Stimulated activated CD4-positive, alpha-beta T cell treated with anti-CD3 and anti-CD28 coated beads, TNF-alpha, amount 100 ng/mL, for 48 hours (primary cell): ENCODE measurements at regions not wholly inside any gene's neighbourhood (a gene's known extent, or its start where the extent isn't known, plus 50 kb on each side); places are given as distances from the start of the nearest gene placed in this dataset.
"Not testable (repeated sequence)": the region's sequence is repeated elsewhere in the genome, so short reads cannot be mapped to it uniquely, and the experiment has no call there.

Experiments used
- DNase-seq, 3 donors: peaks; one replicate each; pipeline ENCODE4 v3.0.0-alpha.2; 2020; ENCODE audit warnings: low read depth in 3 of 3

DNA sequence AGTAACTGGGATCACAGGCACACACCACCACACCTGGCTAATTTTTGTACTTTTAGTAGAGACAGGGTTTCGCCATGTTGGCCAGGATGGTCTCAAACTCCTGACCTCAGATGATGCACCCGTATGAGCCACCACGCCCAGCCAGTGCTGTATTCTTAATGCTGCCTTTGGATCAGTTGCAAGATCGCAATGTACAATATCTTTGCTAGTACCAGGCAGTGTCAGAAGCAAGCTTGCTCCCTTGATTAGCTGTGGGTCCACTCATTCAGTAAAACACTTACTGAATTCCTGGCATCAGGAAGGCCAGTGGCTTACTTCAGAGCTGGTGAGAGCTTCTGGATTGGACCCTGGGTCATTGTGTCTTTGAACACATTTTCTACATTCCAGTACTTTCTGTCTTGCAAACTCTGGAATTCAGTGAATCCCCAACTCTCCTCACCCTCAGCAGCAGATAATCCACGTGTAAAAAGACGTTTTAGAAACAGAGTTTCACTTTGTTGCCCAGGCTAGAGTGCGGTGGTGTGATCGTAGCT lies 1183.7 kb downstream of the AACS start:
- no peak for DNase-seq

DNA sequence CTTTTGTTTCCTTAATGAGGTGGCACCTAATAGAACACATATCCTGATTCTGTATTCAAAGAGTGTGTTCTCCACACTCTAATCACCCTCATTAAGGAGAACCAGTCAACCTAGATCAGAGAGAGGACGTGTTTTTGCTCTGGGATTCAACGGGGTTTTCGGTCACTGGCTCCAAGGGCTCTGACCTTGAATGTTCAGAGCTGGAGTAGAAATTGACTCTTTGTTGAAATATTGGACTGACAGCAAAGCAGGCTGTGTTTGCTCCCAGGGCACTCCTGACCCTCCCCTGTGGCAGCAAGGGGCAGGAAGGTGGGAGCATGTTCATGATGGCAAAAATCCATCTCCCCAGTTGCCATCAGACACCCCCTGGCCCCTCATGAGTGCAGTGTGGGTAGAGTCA lies 1193.0 kb downstream of the AACS start:
- DNase-seq: no peak

DNA sequence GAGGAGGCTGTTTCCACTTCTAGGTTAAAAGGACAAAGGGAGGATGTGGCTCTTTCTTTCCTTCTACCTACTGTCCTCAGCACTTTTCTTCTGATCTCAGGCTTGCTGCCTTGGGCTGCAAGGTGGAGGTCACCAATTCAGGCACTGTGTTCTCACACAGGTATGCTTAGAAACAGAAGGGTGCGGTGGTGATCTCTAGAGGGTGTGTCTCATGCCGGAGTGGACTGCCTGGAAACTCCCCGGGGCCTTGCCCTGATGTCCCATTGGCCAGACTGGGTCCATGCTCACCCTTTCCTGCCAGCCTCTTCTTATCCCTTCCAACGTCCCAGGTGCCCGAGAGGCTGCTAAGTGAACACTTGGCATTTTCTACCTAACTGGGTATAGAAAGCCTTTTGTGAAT lies 1197.6 kb downstream of the AACS start:
- no peak for DNase-seq

DNA sequence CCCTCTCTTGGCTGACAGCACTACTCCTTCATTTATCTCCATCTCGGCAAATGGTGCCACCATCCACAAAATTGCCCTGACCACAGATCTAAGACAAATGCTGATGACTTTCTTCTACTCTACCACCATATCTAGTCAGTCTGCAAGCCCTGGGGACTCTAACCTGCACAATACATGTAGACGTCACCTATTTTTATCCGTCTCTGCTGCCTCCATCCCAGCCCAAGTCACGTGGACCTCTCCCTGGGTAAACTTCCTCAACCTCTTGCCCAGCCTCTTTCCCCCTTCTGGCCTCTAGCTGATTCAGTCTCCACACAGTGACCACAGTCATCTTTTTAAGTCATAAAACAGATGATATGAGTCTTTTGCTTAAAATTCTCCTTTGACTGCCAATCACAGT lies 1203.0 kb downstream of the AACS start:
- no peak for DNase-seq

DNA sequence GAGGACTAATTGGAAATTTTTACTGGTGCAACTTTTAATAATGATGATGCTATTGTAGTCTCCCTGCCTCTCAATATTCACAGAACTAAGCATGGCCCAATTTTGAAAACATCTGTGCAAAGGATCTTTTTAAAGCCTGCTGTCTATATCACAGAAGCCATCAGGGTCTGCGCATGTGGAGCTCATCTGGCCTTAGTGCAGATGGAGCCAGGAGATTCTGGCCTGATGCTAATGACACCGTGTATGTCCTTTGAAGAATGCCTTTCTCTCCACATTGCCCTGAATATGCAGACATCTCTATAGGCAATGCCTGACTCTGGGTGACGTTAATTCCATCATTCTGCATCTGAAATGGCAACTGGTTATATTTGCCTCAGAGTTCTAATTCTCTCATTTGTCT lies 1205.9 kb downstream of the AACS start:
- no peak for DNase-seq

DNA sequence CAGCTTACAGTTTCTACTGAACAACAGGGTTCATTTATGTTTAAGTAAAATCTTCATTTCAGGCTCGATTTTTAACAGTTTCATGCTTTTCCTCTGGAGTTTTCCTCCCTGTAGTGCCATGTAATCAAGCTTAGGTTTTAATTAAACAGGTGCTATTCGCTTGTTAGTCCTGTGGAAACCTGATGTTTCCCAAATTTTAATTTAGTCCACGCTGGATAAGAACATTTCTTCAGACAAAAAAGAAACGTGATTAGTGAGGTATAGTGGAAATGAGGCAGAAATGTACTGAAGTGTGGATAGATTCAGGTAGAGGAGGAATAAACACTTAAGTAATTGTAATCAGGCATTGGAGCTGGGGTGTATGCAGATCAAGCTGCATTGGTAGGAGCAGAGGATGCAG lies 1217.5 kb downstream of the AACS start:
- DNase-seq: no peak

DNA sequence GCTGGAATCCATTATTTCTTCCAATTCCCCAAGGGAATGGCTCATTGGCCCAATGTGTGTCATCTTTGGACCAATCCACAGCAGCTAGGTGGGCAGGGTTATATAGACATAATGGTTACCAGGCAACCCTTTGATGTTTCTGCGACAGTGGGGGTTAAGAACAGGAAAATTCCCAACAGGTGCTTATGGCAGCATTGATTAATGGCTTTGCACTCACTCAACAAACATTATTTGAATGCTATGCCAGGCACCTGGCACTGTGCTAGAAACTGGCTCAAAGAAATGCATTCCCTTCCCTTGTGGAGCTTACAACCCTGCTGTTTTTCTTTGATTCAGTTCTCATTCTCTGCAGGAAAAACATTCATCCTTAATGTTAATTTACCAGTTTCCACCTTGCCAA lies 1221.0 kb downstream of the AACS start:
- DNase-seq: no peak

DNA sequence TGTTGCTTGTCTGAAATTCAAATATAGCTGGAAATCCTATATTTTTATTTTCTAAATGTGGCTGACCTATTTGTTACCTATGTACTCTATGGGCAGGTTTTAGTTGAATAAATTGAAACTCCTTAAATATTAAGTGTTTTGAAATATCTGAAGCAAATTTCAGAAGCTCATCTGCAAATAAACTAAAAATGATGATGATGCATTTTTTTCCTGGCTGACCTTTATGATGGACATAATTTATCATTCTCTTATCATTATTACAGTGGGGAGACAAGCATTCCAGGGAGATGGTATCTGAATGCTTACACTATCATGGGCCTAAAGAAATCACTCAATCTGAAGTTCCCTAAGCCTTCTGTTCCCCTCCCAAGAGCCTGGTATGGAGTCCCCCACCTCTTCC lies 1225.2 kb downstream of the AACS start:
- DNase-seq: no peak

DNA sequence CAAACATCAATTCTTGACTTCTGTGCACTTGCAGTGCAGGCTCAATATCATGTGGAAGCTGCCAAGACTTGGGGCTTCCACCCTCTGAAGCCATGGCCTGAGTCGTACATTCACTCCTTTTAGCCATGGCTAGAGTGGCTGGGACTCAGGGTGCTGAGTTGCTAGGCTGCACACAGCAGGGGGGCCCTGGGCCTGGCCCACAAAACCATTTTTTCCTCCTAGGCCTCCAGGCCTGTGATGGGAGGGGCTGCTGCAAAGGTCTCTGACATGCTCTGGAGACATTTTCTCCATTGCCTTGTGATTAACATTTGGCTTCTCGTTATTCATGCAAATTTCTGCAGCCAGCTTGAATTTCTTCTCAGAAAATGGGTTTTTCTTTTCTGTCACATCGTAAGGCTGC lies 1226.8 kb downstream of the AACS start:
- DNase-seq: not testable (repeated sequence)

DNA sequence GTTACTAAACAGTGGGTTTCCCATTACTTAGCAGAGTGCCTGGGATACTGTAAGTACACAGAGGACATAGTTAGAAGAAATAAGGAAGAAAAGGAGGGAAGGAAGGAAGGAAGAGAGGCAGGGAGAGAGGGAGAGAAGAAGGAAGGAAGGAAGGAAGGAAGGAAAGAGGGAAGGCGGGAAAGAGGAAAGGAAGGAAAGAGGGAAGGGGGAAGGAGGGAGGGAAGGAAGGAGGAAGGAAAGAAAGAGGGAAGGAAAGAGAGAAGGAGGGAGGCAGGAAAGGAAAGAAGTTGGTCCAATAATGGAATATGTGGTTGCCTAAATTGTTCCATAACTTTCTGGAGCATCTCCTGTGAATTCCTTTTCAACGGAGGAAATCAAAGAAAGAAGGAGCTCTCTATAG lies 1230.4 kb downstream of the AACS start:
- no peak for DNase-seq

DNA sequence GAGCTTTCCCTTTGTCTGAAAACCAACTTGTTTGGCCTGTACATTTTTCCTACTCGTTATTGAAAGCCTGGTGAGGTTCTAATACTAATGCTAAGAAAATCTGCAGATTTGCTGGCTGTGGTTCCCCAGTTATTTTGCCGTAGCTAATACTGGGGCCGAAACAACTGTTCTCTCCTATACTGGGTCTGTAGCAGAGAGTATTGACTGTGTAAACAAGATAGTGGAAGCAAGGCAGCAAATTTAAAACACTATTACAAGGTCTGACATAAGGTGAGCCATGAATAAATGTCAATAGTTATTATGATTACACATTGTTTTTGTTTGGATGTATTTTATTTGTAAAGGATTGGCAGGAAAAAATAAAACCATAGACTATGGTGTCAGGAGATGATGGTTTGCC lies 1244.0 kb downstream of the AACS start:
- no peak for DNase-seq

DNA sequence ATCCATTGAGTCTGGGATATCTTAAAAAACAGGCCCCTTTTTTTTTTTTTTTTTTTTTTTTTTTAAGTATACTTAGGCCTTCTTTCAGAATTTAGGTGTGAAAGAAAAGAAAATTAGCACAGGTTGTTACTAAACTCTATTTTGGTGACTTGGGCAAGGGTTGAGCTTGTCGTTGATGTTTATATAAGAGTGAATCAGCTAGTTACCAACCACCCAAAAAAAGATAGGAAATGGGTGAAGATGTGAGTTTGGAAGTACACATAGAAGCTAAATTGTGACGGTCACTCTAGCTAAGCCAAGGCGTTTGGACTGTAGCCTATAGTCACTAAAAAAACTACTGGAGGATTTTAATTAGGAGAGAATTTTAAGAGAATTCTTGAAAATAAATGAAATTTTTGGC lies 1247.2 kb downstream of the AACS start:
- no peak for DNase-seq

DNA sequence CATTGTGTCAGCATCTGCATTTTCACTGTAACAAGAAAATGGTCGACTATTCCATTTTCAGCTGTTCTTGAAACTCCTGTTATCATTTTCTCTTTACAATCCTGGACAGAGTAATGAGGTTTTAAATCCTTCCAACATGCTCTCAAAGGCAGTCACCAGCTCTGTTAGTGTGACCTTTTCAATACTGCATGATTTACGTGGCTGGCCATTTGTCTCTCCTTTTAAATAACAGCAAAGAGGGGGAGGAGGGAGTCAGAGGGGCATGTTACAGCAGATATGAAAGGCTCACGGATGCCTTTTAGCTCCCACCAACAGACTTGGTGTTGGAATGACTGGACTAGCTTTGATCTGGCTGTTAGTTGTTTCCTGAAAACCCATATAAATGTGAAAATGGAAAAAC lies 1251.2 kb downstream of the AACS start:
- no peak for DNase-seq

DNA sequence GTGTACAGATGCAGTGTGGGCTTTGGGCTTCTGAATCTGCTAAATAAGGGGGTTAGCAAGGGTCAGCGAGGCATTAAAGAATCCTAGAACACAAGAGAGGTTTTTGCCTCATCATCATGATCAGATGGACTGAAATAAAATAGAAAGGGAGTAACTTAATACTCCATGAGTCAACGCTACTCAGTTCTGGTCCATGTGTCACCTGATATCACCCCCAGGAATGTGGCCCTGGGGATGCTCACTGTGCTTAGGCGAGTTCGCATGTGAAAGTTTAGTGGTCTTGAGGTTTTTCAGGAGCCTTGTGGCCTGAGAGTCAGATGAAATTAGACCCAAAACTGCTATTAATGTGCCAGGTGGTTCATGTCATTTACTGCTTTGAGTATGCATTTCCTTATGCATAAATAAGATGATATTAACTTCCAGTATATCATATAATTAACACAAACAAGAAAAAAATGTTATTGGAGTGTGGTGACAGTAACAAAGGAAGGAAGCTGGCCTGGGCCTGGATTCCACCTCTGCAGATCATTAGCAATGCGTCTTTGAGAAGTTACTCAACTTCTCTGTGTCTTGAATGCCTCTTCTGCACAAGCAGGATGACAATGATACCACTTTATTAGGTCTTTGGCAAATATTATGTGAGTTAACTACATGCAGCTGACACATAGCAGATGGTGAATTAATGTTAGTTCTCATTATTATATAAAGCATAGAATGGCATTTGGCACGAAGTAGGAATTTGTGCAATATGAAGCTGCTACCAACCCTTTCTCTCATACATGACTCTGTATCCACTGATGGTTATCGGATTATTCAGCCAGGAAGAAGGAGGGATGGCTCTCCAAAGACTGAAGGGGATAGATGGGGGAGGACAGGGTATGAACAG lies 1272.6 kb downstream of the AACS start:
- no peak for DNase-seq

DNA sequence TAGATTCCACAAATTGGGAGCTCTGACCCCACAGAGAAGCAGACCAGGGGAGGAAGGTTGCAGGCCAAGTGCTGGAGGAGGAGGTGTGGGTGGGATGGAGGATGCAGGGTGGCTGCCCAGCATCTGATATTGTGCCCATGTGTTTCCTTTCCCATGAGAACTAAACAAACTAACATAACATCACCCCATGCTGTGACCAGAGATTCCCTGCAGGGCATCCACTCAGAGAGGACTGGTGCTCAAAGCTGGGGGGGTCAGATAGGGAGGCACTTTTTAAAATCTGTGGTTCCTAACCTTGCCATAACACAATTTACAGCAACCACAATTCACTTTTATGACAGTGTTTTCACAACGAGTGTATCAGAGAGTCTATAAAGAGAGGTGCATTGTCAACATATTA lies 1277.6 kb downstream of the AACS start:
- DNase-seq: no peak

DNA sequence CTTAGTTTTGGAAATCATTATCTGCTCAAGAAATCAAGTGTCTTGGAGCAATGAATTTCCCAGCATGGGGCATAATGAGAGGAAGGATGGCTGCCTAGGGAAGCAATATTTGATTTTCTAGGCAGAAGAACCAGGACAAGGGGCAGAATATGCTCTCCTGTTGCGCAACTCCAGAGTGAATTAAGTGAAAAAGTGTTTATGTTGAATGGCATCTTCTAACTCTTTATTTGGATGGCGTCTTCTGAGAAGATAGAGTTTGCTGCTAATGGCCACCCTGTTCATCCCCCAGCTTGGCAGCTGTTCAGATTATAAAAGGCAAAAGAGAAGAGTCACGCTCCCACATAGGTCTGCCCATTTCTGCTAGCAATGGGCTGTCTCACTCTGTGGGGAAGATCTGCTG lies 1278.1 kb downstream of the AACS start:
- no peak for DNase-seq

DNA sequence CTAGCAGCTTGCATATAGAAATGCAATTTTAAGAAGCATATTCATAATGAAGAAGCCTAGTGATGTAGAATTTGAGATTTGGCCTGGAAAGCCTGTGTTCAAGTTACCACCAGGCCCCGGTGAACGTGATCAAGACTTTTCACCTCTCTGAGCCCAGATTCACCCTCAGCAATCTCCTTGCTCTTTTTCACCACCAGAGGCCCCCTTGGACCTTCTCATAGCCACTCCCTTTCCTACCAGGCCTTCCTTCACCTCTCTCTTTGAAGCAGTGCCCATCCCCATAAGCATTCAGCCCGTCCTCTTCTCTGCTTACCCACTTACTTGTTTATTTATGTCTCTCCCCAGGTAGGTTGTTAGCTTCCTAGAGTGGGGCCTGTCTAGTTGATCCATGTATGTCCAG lies 1280.9 kb downstream of the AACS start:
- no peak for DNase-seq

DNA sequence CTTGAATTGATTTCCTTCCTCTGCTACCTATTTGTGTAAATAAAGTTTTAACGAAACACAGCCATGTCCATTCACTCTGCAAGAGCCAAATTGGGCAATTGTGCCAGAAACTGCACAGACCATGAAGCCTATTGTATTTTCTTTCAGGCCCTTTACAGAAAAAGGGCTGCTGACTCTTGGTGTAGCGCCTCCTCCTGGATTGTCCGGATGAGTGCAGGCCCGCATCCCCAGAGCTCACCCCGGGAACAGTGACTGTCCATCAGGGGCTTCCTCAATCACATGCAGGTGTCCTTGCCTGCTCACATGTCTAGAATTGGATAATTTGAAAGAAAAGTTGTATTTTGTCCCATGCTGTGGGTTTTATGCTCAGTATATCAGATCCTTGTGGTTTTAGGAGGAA lies 1282.2 kb downstream of the AACS start:
- DNase-seq: no peak

DNA sequence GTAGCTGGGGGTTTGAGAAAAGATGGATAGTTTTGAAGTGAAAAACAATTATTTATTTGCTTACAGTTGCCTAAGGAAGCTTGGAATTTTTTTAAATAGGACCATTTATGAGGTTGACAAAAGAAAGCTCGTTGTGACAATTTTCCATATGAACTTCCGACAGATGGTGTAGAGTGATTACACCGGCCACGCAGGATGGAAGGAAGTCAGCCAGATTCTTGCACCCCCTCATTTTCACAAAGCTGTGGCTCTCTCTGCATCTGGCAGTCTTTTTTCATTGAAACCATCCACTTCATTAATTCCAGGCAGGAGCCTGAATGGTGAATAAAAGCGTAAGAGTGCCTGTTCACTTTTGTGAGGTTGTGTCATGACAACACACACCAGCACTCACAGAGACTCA lies 1284.1 kb downstream of the AACS start:
- DNase-seq: no peak

DNA sequence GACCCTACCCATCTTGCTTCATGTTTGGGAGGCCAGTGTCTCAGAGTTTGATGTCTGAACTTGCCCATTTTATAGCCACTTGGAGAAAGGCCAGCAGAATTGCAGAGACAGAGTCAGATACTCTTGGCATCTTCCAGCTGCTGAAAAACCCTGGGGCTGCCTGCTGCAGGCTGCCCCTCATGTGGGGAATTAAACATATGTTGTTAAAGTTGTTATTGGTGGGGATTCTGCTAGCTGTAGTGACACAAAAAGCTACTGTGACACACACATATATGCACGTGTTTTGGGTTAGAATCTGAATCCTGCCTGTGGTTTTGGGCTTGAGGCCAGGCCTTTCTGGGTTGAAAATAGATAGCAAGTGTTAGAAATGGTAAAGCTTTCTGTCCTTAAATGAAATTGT lies 1288.4 kb downstream of the AACS start:
- no peak for DNase-seq

DNA sequence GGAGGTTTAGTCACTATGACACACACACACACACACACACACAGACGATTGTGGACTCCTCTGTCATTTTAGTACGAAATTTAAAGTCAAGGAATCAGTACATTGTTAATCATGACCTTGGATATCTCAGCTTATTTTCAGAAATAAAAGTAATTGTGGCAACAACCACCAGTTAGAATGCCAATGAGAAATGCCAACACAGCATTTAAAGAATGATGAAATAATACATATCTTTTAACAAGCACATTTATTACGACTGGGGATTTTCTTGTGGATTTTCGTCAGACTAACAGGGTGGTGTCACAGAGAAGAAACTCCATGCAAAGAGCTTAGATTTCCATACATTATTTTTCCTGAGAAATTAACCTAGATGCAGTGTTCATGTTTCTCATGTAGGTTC lies 1289.4 kb downstream of the AACS start:
- no peak for DNase-seq

DNA sequence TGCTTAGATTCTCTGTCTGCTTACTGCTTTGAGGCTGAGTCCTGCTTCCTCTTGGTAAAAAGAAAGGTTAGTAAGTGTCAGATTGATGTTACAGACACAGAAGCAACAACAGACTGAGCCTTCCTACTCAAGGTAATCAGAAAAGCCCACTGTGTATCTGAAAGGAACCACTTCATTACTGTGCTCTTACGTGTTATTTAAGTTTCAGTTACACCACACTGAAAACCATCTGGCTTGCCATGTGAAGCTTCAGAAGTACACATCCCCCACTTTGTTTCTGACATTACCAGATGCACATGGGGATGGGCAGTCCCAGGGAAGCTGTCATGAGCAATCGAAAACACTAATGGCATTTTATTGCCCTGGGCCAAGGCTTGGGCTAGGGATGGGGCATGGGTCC lies 1290.1 kb downstream of the AACS start:
- no peak for DNase-seq

DNA sequence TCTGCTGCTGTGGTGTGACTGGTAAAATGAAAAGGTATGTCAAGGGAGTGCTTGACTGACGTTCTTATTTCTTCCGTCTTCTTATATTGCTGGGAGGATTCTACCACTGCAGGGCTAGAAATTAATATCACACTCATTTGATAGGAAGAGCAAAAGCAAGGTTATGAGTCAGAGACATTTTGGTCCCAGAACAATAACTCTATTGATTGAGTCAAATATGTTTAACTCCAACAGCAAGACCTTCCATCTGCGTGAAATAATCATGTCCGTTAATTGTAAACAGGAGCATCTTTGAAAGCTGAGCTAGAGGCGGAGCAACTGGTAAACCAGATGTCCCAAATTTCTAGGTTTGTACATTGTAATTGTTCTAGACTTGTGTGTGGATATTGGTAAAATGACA lies 1293.6 kb downstream of the AACS start:
- DNase-seq: no peak

DNA sequence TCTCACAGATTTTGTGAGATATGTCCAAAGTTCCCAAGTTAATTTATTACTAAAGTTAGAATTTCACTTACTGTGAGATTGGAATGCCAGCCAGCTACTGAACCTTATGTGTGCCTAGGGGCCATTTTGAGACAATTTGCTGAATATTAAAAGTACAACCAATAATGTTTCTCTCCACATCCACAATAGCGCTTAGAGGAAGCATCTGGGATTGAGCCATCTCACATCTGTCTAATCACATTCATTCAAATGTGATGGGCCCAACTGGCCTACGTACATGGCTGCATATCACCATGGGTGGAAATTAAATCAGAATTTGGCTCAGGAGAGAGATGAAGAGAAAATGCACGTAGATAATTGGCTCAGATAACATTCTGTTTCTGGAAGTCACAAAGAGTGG lies 1294.0 kb downstream of the AACS start:
- DNase-seq: no peak
